NCI-H345 (cell line): ENCODE measurements at regions not wholly inside any gene's neighbourhood (a gene's known extent, or its start where the extent isn't known, plus 50 kb on each side); places are given as distances from the start of the nearest gene placed in this dataset.

Experiments
- DNase-seq: peaks from one replicate; lab custom pipeline; 2025; lab: John Stamatoyannopoulos, UW

DNA sequence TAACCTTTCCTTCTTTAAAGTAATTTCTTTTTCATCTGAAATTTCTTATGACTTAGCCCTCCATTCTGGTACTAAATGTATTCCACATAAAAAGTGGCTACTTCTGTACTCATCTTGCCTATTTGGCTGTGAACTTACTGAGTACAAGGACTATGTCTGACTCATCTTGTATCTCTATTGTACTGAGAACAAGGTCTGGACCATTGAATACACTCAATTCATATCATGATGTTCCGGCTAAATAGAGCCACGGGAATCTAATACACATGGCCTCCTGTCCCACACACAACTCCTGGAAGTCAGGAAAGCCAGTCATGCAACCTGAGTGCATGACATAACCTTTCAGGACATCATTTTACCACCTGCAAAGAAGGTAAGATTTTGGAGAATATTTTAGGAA is 203.9 kb downstream of the PLK2 start:
- DNase-seq, result no peak

DNA sequence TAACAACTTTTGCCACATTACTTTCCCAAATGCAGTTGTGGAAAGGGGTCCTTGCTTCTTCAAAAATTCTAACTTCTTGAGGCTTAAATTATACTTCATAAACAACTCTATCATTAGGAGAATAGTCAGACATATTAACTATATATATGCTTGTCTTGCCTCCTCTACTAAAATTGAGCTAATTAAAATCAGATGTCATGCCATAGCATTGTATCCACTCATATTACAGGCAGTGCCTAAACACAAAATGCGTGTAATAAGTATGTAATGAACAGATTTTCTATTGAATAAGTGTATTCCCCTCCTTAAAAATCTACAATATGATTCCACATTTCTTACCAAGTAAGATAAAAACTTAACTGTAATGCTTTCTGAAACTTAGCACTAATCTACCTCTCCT is 204.5 kb downstream of the PLK2 start:
- no peak for DNase-seq

DNA sequence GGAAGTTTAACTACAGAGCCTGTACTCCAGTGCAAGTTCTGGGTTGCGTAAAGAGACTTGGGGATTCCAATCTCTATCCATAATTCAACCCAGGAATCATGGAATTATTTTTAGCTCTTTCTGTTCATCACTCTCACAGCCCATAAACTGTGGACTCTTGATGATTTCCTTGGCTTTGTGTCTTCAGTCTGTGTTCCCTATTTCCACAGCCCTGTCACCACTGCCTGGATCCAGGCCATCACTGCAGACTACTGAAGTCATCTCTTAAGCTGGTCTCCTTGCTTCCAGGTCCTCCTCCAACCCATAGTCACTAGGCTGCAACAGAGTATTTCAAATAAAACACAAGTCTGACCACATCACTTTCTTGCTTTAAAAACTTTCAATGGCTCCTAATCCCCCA is 211.7 kb downstream of the PLK2 start:
- DNase-seq, result no peak

DNA sequence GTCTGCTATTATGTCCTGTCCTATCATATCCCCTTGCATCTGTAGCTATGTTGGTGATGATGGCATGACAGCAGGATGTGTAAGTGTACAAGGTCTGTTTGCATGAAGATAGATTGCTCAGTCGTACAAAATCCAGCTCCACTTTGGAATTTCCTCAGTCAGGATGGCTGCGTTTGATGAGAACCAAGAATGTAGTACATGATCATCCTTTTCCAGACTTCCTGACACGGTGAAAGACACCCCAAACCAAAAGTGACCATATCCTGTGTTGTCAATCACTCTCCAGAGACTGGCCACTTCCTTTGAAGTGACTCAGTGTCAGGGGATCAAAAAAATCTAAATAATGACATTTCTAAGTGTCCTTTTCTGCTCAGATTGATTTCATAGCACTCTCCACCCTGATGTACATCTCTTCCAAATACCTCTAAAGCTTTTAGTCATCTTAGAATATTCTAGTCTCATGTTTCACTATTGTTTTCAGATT is 213.4 kb downstream of the PLK2 start:
- DNase-seq, result no peak

DNA sequence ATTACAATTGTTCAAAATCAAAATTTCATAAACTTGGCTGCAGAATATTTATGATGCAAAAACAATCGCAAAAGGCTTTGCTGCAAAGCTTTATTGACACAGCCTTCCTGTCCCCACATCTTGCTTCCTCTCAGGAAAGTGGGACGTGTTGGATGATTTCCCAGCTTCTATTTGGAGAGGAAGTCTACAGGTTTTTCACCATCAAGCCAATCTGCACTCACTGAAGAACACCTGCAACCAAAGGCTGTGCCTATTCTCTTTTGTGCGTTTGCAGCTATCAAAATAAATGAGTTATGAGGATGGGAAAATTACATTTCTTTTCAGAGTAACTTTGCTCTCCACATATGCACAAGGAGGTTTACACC is 214.4 kb downstream of the PLK2 start:
- DNase-seq, result peak; percentile 40

DNA sequence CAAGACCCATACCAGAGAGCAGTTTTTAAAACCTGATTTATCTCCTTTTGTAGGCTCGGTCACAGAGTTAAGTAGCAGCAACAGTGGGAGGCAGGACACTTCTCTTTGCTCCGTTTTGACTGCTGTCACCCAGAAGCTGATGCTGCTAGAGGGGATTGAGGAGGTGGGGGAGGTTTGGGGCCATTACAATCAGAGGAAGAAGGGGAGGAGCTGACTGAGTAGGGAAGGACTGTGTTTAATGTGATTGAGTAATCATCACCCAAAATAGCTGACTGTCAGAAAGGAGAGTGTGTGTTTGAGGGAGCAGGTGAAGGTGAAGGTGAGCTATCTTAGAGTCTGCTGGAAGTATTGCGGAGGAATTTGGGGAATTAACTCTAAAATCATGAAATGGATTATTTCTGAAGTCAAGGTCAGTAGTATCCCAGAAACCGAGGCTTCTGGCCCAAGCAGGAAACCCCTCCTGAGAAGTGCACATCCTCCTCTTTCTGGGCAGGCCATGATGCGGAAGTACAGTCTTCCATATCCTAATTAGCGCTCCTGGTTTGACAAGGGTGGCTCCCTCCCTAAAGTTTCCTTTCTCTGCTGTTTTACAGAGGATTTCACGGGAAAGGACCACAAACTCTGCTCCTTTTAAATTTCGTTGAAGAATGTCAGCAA is 214.9 kb downstream of the PLK2 start:
- no peak for DNase-seq

DNA sequence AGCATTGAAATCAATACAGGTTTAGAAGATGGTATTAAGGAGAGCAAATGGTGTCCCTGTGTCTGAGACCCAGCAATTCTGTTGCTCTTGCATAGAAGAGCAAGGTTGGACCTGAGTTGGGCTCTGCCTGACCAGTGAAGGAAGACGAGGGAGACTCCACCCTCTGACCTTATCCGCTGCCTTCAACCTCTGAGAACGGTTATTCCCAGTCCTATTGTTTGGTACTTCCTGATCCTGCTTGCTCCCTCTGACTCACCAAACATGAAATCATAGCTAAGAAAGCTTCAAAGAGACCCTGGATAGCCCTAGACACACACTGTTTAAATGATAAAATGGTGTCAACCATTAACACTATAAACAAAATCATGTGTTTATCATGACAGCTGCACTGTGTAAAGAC is 218.5 kb downstream of the PLK2 start:
- DNase-seq, result no peak

DNA sequence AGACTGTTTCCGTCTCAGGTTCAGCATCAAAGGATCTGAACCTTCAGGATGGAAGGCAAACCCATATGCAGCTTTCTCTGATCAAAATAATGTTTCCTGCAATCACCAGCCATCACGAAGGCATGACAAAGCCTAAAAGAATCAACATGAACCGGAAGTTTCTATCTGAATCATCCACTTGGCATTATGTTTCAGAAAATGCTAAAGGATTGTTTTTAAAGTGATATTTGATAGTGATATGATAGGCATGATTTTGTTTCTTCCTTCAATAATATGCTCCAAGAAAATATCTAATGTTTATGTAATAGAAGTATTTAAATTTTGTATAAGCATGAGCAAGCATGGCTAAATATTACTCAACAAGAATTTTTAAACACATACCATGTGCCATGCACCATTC is 219.6 kb downstream of the PLK2 start:
- DNase-seq, result no peak

DNA sequence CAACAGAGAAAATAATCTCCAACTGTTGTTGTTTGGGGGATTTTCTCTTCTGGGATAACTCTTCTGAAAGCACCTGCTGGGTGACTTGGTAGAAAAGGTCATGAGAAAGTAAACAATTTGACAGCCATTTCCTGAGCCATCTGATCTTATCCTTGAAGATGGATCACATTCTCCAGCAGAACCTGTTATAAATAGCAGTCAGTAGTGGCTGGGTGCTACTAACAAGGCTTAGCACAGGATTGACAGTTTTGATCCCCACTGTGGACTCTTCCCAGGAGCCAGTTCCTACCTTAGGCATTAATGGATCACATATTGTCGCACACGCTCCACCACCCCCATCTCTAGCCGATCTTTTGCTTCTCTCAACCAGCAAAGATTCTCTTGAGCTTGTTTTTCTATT is 220.2 kb downstream of the PLK2 start:
- DNase-seq, result no peak

DNA sequence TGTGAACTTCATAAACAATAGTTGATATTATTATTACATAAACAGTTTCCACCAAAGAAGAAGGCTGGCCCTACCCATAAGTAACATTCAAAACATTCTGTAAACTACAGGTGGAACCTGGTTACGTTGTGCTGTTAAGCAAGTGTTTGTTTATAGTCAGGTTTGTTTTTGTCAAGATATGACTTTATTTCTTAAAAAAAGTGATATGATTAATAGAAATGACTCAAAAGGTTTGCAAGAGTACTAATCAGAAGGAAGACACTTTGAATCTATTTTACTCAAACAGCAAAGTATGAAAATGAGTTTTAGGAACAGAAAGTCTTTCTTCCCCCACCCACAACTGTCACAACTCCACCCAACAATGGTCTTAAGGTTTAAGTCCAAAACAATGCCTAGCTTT is 220.8 kb downstream of the PLK2 start:
- DNase-seq, result no peak

DNA sequence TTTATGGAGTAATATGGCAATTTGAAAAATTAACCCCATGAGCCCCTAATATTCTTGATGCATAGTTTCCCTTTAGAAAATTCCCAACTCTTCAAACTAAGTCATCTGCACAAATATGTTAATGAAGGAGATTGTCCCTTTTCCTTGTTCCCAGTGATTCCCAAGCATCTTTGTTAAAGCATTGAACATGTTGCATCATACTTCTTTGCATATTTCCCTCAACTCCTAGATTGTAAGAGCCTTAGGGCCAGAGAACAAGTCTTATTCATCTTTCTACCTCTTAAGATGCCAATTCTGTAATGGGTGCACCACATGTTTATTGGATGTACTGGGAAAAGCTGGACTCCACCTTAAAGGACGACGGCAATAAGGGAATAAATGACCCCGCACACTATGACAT is 223.4 kb downstream of the PLK2 start:
- DNase-seq, result no peak

DNA sequence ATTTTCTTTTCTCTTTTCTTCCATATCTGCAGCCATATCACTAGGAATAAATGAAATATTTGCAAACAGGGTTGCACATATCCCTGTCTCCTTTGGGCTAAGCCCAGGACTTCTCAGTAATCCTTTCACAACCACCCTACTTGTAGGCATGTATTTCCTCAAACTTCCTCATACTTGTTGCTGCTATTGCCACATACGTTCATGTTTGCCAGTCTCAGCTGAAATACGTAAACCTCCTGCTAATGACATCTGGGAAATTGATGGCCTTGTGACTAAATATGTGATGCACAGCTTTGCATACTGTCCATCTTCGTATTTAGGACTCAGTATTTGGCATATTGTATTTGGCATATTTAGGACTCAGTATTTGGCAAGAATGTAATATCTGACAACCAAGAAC is 224.6 kb downstream of the PLK2 start:
- no peak for DNase-seq

DNA sequence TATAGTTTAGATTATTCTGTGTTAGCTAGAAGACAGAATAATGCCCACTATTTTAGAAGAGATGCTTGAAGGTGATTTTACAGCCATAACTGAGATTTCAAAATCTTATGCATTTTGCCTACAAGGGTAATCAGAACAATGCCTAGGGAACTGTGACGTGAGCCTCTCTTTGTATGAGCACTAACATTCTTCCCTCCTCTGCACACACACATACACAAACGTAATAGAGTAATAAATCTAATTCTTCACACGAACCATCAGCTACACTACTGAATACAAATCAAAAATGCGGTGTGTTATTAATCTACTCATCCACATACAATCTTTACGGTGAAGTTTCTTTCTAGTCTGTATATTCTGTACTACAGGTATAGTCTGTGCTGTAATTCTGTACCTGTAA is 227.8 kb downstream of the PLK2 start:
- DNase-seq, result no peak

DNA sequence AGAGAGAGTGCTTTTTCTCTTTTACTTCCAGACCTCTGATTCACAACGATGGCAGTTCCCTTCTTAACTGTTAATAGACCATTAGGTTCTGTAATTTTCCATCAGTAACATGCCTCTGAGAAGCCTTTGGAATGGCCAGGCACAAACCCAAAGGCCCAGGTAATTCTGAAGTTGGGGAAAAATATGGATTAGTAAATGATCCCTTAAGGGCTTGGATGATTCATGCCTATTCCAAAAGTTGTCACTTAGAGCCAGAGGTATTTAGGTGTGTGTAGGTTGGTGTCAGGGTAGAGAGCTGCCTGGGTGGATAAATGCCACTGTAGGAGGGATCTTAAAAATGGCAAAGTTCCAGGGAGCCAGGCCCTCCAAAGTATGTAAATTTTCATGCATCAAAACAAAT is 228.8 kb downstream of the PLK2 start:
- no peak for DNase-seq

DNA sequence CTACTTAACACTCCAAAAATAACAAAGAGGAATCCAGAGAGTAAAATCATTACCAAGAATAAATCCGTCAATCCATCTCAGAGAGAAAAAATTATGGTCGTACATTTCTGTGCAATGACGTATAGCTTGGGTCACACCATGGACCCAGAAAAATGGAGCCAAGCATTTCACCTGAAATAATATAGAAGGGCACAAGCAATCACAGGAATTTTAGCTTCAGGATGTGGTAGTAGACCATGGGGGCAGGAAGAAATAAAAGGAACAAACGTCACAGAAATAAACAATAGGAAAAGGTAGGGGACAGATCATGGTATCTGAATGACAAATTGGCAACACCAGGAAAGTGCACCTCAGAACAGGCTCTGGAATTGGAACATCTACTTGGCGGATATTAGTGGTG is 231.0 kb downstream of the PLK2 start:
- no peak for DNase-seq

DNA sequence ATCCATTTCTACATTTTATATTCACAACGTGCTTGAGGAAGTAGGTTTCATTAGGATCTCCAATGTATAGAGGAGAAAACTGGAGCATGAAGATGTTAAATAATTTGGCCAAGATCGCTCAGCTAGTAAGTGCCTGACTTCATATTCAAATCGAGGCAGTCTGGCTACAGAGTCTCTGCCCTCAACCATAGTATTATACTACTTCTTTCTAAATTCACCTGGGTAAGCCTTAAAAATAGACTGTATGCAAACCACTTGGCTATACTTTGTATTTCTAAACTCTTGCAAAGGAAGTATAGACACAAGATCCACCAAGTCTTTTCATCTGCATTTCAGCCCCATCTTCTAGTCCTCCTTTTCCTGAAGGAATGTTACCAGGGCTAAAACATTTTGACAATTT is 232.0 kb downstream of the PLK2 start:
- DNase-seq, result no peak

DNA sequence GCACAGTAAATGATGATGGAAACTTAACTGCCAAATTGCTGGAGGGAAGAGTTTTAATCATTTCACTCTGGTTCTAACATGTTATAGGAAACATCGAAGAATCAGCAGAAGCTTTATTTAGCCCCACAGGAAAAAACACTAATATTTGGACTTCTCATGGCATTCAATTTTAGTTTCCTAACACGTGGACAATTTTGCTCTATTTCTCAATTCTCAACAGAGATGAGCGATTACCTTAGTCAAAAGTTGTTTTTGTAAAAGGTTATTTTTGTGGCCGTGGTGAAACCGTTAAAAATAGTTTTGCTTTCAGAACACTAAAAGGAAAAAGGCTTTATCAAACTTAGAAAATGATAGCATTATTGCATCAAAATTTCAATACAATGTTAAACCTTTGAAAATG is 235.2 kb downstream of the PLK2 start:
- DNase-seq, result no peak

DNA sequence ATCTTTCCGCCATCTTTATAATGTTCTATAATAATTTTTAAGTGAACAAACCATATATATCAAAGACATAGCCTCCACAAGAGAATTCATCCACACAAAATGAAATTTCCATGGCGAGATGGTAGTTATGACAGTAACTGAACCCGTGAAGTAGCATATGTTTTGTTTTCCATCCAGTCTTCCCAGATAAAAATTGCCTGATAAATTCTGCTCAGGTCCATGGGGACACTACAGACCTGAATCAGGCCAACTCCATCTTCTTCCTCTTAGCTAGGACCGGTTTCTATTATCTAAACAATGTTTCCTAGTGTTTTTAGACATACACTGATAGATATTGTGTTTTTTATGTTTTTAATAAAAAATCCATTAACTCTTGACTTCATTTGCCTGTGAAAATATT is 235.7 kb downstream of the PLK2 start:
- DNase-seq, result no peak

DNA sequence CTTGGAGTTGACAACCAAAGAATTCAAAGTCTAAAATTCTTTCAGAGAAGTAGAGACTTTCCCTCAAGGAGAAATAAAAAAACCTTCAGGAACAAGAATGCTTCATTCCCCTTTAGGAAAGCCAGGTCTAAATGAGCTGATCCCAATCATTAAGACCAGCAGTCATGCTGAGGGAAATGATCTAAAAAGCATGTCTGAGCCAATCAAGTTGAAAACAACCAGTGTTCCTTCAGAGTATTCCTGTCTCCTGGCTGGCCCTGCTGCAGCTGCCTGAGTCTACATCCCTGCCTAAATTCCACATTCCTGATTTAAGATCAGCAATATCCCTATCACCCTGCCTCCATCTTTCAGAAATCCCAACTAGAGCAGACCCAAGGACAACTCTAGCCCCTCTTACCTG is 244.5 kb downstream of the PLK2 start:
- DNase-seq, result no peak

DNA sequence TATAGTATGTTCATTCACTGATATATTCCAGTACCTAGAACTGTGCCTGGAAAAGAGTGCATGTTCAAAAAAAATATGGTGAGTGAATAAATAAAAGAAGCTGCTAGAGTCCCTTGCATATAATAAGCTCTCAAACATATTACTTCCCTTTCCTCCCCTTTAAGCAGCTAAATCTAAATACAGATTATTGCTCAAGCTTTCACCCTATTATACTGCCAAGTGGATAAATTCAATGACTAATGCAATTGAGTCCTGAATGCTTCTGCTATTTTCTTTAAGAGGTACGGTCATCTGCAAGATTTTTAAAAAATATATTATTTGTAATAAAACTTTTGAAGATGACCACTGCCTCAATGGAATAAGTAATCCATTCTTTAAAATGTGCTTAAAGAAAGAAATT is 248.4 kb downstream of the PLK2 start:
- no peak for DNase-seq

DNA sequence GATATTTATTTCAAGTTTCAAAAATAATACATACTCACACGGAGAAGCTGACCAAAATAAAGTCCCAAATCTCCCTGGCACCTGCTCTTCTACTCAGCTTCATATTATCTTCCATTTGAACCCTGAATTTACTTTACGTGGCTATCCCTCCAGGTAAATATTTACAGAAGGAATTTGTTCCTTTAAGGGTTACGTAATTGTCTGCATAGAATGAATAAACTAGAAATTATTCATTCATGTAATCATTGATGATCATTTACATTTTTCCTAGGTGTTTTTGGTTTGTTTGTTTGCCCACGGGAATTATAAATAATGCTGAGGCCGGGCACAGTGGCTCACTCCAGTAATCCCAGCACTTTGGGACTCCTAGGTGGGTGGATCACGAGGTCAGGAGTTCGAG is 251.2 kb downstream of the PLK2 start:
- DNase-seq, result no peak

DNA sequence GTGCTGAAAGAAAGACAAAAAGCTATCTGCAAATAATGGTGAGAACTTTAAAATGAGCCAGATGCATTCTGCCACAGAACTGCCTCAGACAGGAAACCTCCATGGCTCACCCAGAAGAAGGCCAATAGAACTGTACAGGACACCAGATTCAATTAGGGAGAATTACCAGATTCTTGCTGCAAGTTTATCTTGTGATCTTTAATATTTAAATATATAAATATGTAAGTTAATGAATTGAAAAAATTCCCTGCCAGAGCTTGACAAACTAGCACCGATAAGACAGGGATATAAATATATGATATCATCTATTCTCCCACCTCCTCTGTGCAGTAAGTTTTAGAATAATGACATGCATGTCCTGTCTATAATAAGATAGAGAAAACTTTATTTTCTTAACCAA is 252.8 kb downstream of the PLK2 start:
- no peak for DNase-seq

DNA sequence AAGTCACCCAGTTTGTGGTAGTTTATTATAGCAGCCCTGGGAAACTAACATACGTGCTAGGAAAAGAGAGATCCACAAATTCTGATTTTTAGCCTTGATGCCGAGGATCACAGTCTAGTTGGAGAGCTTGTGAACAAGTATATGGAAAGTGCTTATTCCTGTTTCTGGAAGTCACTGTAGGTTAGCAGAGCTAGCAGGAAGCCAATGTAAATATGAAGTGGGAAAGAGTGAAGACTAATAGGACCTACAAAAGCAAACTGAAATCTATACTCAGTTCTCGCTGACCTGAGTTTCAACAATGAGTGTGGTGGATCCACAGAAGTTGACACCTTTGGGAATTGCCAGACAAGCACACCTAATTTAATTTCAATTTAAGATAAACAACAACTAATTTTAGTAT is 254.9 kb downstream of the PLK2 start:
- no peak for DNase-seq

DNA sequence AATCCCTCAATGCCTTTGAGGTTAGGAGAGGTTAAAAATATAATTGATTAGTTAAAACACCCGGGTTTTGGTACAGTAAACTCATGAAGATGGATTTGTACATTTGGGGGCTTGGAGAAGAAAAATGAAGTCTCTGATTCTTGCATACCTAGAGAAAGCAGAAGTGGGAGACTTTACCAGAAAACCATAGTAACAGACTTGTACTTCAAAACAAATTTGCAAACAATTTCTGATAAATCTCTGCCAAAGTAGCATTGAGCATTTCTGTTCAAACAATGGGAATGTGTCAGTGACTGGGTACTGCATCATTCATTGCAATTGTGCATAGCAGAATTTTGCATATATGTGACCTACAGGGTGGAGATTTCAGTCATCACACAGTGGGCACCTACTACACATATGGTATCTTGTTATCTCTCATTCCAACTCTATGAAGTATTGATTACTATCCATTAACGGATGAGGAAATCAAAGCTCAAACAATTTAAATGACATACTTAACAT is 256.9 kb downstream of the PLK2 start:
- no peak for DNase-seq
